Motor neuron (in vitro differentiated cells): ENCODE measurements at regions not wholly inside any gene's neighbourhood (a gene's known extent, or its start where the extent isn't known, plus 50 kb on each side); places are given as distances from the start of the nearest gene placed in this dataset.

ENCODE experiments used
- ATAC-seq, 8 experiments: fragments of 200-7000 bp; cut with Tn5 transposase; replicated peaks in 6 of 8; 2 replicates each; pipeline ENCODE4 v1.8.0; 2021; ENCODE audit warnings: mild to moderate bottlenecking in 8 of 8, moderate library complexity in 8 of 8
- H3K27ac ChIP-seq, 2 donors: fragments of 250-450 bp; sonication (Bioruptor Pico); 2 replicates each; pipeline ENCODE4 v1.9.0; 2021; ENCODE audit warnings: antibody characterized with exemption in 2 of 2, mild to moderate bottlenecking in 2 of 2, moderate library complexity in 1 of 2
- H3K4me1 ChIP-seq, 2 donors: fragments of 250-450 bp; sonication (Bioruptor Pico); replicated peaks in 1 of 2; 2 replicates each; pipeline ENCODE4 v1.6.1; 2021; ENCODE audit warnings: antibody characterized with exemption in 2 of 2, mild to moderate bottlenecking in 2 of 2, moderate library complexity in 1 of 2
- H3K4me3 ChIP-seq, 5 donors: fragments of 250-450 bp; sonication (Bioruptor Pico); 2 replicates each; pipeline ENCODE4 v1.9.0; 2021; ENCODE audit warnings: antibody characterized with exemption in 5 of 5, mild to moderate bottlenecking in 5 of 5, moderate library complexity in 4 of 5
- WGBS, 10 experiments: fragments of 450-650 bp; shearing (Covaris generic); methylation state at CpG; one replicate each; pipeline ENCODE4 v1.0.0; 2022; 5-methylcytosine and 5-hydroxymethylcytosine counted together
- in situ Hi-C, 9 experiments: fragments of 400-800 bp; cut with MboI; loops; one replicate each; pipeline ENCODE4 v1.15.0; 2021; ENCODE audit warnings: low sequenced_read_pairs in 9 of 9, low pct_unique_long_range_greater_than_20kb in 2 of 9; ENCODE audit not compliant: unreplicated experiment in 9 of 9

- Histone ChIP-seq H3K4me3 (no peak overlapping the region), H3K4me1 (no peaks in the 10 kb centered on the region), H3K27ac (no peak overlapping the region)
- 0 to 100% (median 92%) methylated on average over 1 to 4 of the region's 4 CpGs; no CpG with 5 or more reads in 3 of the 10 experiments for WGBS, 10 experiments
- in situ Hi-C loops = no loop called here
- no peak for ATAC-seq
Measured at GRCh38 chr10:8214587-8214986, 160.1 kb downstream of the GATA3 start.

GRCh38 chr10:8216893-8217292 lies 162.4 kb downstream of the GATA3 start:
- no peak overlapping the region for H3K27ac ChIP-seq
- in situ Hi-C loops = no loop called here
- no peaks in the 10 kb centered on the region for H3K4me1 ChIP-seq
- no peak for ATAC-seq
- H3K4me3 ChIP-seq = no peak overlapping the region

DNA sequence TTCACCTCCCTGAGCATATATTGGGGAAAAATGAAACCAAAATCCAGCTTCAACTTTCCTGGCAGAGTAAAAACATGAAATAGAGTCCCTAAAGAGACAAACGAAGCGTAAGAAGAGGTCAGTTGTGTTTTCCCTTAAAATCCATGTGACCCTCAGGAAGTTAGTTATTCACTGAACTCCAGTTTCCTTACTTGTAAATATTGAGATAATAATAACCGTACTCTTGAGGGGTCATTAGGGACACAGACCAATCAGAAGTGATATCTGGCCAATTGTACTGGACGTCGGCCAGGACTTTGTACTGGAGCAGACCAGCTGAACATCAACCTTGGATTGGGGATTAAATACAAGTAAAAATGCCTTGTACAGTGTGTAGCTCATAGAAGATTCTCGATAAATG lies 167.0 kb downstream of the GATA3 start:
- H3K27ac ChIP-seq = no peak overlapping the region
- 30 to 100% (median 90%) methylated on average over 2 to 6 of the region's 6 CpGs; no CpG with 5 or more reads in 1 of the 10 experiments for WGBS, 10 experiments
- in situ Hi-C loops = no loop called here
- no peak for ATAC-seq
- H3K4me1 ChIP-seq = no peaks in the 10 kb centered on the region
- no peak overlapping the region for H3K4me3 ChIP-seq

DNA sequence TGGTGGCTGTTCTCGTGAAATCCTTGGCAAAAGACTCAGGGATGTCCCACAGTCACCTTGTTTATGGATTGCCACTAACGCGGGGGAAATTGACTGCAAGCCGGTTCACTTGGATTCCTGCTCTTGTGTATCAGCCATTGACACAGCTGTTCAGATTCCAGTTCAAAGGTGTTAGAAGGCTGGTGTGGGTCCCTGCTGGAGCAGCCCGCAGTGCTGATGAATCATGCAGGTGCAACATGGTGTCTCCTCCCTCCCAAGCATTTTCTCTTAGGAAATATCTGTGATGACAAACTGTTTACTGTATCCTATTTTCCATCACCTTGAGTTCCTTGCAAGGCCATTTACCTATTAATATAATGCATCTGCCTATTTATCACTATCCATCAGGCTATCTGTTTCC lies 170.1 kb downstream of the GATA3 start:
- WGBS, 10 experiments = 69 to 98% (median 85%) methylated on average over 1 to 5 of the region's 5 CpGs; no CpG with 5 or more reads in 6 of the 10 experiments
- Histone ChIP-seq H3K4me1 (no peaks in the 10 kb centered on the region), H3K27ac (no peak overlapping the region), H3K4me3 (no peak overlapping the region)
- in situ Hi-C loops = no loop called here
- ATAC-seq = no peak

DNA sequence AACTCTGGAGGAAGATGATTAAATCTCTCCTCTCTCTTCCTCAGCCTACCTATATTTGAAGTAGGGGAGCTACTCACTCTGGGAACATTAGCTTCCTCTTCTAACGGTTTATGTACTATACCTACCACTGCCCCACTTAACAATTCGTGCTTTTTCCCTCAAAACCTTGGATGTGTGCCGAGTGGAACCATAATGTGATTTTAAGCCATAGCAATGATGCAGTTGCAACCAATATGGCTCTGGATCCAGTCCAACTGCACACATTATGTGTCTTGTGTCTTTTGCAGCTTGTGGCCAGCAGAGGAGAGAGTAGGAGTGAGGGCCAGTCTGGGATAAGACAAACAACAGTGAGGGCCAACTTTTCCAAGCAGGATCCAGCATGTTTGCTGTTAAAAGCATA lies 170.7 kb downstream of the GATA3 start:
- in situ Hi-C loops = no loop called here
- ATAC-seq = no peak
- 0 to 81% (median 54%) methylated on average over 1 to 3 of the region's 3 CpGs; no CpG with 5 or more reads in 2 of the 10 experiments for WGBS, 10 experiments

GRCh38 chr10:8227246-8227645 lies 172.8 kb downstream of the GATA3 start:
- Histone ChIP-seq H3K4me1 (no peaks in the 10 kb centered on the region), H3K27ac (no peak overlapping the region), H3K4me3 (no peak overlapping the region)
- no peak for ATAC-seq
- WGBS, 10 experiments = 0 to 100% (median 64%) methylated on average over 2 to 6 of the region's 6 CpGs; no CpG with 5 or more reads in 1 of the 10 experiments
- in situ Hi-C loops = no loop called here

More for the DNA sequence above, 170.7 kb downstream of the GATA3 start:
- H3K4me3 ChIP-seq = no peak overlapping the region
- no peak overlapping the region for H3K27ac ChIP-seq
- H3K4me1 ChIP-seq = no peaks in the 10 kb centered on the region

DNA sequence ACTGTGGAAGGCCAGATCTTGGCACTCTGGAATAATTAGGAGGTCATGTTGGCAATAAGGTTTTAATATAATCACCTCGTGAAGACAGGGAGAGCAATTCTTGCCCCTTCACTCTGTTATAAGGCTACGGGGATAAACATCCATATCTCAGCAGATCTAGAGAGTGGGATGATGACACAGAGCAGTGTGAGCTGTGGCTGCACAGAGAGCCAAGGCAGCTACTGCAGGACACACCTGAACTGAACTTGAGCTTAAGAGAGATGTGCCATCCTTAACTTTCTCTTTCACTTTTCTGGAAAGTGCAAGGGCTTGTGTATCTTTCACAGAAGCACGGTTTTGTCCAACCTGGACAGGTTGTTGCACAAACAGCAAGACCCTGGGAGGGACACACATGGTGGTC lies 174.7 kb downstream of the GATA3 start:
- WGBS, 10 experiments = 10 to 89% (median 75%) methylated on average over 1 to 3 of the region's 3 CpGs; no CpG with 5 or more reads in 3 of the 10 experiments
- ATAC-seq = no peak
- Histone ChIP-seq H3K4me3 (no peak overlapping the region), H3K27ac (no peak overlapping the region), H3K4me1 (no peaks in the 10 kb centered on the region)
- in situ Hi-C loops = no loop called here

- in situ Hi-C loops = no loop called here
- Histone ChIP-seq H3K4me1 (no peaks in the 10 kb centered on the region), H3K27ac (no peak overlapping the region), H3K4me3 (no peak overlapping the region)
- no peak for ATAC-seq
- 20 to 100% methylated on average over 1 of the region's 1 CpG; no CpG with 5 or more reads in 8 of the 10 experiments for WGBS, 10 experiments
Measured at GRCh38 chr10:8230902-8231301, 176.4 kb downstream of the GATA3 start.

- in situ Hi-C loops = no loop called here
- WGBS, 10 experiments = 0 to 89% (median 63%) methylated on average over 1 to 3 of the region's 3 CpGs
- H3K4me1 ChIP-seq = no peaks in the 10 kb centered on the region
- ATAC-seq = no peak
- H3K4me3 ChIP-seq = no peak overlapping the region
- H3K27ac ChIP-seq = no peak overlapping the region
Measured at GRCh38 chr10:8233049-8233448, 178.6 kb downstream of the GATA3 start.

GRCh38 chr10:8233832-8234259 lies 179.4 kb downstream of the GATA3 start:
- Histone ChIP-seq H3K27ac (no peak overlapping the region), H3K4me3 (no peak overlapping the region), H3K4me1 (no peaks in the 10 kb centered on the region)
- in situ Hi-C loops = no loop called here
- ATAC-seq = no peak
- WGBS, 10 experiments = 22 to 94% (median 44%) methylated on average over 2 to 5 of the region's 7 CpGs; no CpG with 5 or more reads in 3 of the 10 experiments

GRCh38 chr10:8235253-8236027 lies 181.0 kb downstream of the GATA3 start:
- H3K27ac ChIP-seq = no peak overlapping the region
- WGBS, 10 experiments = 30 to 100% (median 84%) methylated on average over 1 to 11 of the region's 25 CpGs; no CpG with 5 or more reads in 3 of the 10 experiments
- in situ Hi-C loops = no loop called here
- no peak for ATAC-seq
- H3K4me3 ChIP-seq = no peak overlapping the region
- no peaks in the 10 kb centered on the region for H3K4me1 ChIP-seq

DNA sequence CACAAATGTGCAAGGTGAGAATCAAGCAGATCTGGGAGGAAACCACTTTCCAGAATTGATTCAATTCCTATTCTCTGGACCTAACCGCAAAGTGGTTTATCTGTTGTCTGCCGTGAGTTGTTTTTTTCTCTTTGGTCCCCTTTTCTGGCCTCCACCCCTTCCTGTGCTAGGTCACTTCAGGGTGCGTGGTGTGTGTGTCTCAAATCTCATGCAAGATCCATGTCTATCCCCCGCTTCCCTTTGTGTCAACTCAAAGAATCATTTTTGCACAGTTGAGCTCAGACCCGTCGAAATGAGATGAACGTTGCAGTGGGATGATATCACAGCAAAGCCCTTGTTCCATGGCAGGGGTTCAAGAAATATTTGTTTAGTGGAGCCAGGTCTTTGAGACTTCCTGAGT lies 184.5 kb downstream of the GATA3 start:
- no peak overlapping the region for H3K4me3 ChIP-seq
- no peak for ATAC-seq
- H3K27ac ChIP-seq = no peak overlapping the region
- in situ Hi-C loops = no loop called here
- WGBS, 10 experiments = 17 to 92% (median 59%) methylated on average over 1 to 7 of the region's 7 CpGs; no CpG with 5 or more reads in 1 of the 10 experiments
- no peaks in the 10 kb centered on the region for H3K4me1 ChIP-seq

- H3K4me1 ChIP-seq = no peaks in the 10 kb centered on the region
- no peak for ATAC-seq
- WGBS, 10 experiments = 0 to 100% (median 20%) methylated on average over 1 to 2 of the region's 2 CpGs; no CpG with 5 or more reads in 4 of the 10 experiments
- in situ Hi-C loops = no loop called here
- H3K4me3 ChIP-seq = no peak overlapping the region
- H3K27ac ChIP-seq = no peak overlapping the region
Measured at GRCh38 chr10:8240861-8241260, 186.4 kb downstream of the GATA3 start.

DNA sequence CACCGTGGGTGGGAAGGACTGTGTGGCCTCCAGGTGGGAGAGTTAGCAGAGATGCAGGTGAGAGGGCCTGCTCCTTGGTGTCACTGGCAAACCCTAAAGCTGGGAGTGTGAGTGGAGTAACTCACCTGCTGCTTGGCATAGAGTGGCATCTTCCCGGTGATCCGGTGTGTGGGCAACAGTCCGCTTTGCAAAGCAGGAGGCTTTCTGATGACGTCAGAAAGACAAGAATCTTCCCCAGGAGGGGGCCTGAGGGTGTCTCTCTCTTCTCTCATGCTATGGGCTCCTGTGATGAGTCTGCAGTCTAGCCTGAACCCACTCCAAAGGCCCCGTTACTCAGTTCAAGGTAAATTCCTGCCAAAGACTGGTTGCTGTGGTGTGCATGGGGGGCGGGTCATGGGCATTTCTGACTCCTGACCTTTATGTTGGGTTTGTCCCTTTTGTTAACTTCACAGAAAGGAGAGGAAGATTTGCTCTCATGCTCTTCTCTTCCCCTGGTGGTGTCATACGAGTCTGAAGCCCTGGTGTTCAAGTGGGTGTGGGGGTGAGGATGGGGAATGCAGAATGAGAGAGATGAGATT lies 187.9 kb downstream of the GATA3 start:
- no peaks in the 10 kb centered on the region for H3K4me1 ChIP-seq
- no peak overlapping the region for H3K4me3 ChIP-seq
- no peak overlapping the region for H3K27ac ChIP-seq
- WGBS, 10 experiments = 0 to 84% (median 75%) methylated on average over 1 to 7 of the region's 8 CpGs; no CpG with 5 or more reads in 3 of the 10 experiments
- ATAC-seq = no peak
- in situ Hi-C loops = no loop called here
